HG03558 (cell line): ENCODE measurements at regions not wholly inside any gene's neighbourhood (a gene's known extent, or its start where the extent isn't known, plus 50 kb on each side); places are given as distances from the start of the nearest gene placed in this dataset.

Source experiments
- ATAC-seq: cut with Tn5 transposase; IDR thresholded peaks from one replicate; pipeline ENCODE4 v1.9.1; 2021; ENCODE audit warnings: moderate number of reproducible peaks; ENCODE audit not compliant: unreplicated experiment; ENCODE audit errors: extremely low read depth

DNA sequence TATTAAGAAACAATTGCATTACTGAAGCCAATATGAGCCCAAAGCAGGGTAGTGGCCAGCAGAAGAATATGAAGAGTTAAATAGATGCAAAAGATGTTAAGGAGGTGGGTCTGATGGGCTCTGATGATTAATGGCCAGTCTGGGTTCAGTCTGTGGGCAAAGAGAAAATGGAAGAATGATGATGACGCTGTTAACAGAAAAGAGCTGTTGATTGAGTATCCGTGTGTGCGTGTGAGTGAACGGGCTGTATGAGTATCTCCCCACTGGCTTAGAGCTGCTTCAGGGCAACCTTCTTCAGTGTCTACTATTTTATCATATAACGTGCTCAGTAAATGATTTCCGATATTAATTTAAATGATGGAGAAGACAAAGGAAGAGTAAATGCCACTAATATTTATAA lies 723.3 kb upstream of the MAP3K7 start:
- ATAC-seq: no peak

DNA sequence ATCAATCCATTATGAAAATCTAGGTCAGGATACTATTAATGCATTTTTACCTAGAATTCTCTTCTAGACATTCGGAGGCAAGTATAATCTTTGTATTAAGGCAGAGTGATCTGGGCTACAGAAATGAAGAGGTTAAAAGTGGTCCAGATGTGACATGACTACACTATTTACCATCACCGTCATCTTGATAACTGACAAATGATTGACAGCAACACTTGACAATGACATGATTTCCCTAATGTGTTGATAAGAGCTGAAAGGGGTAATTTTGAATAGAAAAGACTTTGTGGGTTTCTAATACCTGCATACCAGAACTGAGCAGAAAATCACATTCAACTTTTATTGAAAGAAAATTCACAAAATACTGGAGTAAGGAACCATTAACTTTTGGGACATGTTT lies 718.9 kb upstream of the MAP3K7 start:
- ATAC-seq: no peak

DNA sequence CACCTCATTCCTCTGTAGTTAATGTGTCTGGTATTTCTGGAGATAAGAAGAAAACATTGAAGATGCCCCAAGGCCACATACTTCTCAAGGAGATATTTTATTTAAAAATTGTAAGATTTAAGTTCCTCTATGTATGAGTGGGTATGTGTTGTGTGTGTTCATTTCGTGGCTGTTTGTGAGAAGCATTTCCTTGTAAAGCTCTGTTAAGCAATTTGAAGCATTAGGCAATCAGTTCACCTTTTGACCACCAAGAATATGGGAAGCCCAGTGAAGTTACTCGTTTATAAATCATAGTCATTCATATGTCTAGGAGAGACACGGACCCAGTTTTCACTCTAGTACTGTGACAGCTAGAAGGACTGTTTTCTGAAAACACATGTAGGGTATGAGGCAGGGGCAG lies 717.6 kb upstream of the MAP3K7 start:
- no peak for ATAC-seq

DNA sequence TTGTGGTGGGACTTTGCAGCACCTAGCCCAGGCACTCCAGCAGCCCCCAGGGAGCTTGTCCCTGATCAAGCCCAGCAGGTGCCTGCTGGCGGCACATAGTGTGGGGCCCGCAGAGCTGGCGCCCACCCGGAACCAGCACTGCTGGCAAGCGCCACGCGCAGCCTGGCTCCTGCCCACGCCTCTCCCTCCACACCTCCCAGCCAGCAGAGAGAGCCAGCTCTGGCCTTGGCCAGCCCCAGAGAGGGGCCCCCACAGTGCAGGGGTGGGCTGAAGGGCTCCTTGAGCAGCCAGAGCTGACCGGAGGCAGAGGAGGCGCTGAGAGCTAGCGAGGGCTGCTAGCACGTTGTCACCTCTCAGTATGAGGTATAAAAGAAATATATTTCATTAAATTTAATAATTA lies 716.5 kb upstream of the MAP3K7 start:
- ATAC-seq: no peak

DNA sequence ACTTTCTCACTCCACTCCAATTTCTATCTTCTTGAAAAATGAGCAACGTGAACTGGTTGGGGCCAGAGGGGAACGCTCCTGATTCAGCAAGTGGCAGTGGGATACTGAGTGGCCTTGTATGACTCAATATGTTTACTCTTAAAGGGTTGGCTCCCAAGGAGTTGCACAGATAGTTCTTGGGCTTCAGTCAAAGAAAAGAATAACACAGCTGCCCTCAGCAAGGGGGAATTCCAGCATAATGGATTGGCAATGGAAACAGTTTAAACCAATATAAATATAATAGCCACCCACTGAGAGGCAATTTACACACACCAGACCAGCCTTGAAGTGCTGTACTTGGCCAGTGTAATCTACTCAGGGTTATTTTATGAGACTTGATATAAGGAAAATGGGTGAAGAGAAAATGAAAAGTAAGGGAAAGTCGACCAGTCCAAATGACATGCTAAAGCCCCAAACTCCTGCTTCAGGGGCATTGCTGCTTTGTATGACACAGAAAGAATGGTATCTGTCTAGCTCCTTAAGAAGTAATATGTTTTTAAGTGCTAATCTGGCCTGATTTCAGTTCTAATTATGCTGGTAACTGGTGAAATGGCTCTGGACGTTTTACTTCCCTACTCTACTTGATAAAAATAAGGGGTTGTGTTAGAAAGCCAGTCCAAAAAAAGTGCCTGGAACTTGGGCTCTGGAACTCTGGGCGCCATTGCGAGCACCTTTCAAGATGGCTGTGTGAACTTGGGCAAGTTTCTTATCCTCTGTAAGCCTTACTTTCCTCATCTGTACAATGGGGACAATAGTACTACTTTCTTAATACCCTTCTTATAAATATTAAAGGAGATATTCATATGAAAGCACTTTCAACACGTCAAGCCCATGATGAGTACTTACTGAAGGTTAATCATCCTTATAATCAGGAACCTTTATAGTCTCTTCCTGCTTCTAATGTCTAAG lies 712.9 kb upstream of the MAP3K7 start:
- ATAC-seq: no peak

DNA sequence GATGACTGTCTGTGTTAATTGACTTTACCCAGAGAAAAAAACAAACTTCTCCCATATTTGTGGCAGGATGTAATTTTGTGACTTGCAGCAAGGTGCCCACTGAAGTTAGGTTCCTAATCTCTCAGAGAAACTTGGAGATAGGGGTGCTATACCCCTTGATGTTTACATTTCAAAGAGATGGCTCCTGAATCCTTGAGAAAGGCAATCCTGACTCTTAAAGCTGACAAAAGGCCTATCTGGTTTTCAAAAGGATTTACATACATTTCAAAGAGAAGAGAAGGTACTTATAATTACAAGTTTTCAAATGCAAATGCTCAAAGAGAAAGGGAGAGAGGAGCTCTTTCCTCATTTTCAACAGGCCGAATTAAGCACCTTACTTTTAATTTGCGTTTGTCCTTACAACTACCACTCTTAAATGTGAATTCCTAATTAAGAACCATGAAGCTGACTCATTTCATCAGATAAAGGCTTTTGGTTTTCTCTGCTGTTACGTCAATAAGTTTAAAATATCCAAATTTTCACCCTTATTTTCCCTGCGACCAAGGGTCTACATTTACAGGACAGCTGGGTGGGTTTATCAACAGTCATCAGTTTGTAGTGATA lies 711.8 kb upstream of the MAP3K7 start:
- ATAC-seq: no peak

DNA sequence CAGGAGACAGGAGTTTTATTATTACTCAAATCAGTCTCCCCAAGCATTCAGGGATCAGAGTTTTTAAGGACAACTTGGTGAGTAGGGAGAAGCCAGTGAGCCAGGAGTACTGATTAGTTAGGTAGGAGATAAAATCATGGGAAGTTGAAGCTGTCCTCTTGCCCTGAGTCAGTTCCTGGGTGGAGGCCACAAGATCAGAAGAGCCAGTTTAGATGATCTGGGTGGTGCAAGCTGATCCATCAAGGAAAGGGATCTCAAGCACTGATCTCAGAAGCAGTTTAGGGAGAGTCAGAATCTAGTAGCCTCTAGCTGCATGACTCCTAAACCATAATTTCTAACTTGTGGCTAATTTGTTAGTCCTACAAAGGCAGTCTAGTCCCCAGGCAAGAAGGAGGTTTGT lies 706.5 kb upstream of the MAP3K7 start:
- ATAC-seq: no peak

DNA sequence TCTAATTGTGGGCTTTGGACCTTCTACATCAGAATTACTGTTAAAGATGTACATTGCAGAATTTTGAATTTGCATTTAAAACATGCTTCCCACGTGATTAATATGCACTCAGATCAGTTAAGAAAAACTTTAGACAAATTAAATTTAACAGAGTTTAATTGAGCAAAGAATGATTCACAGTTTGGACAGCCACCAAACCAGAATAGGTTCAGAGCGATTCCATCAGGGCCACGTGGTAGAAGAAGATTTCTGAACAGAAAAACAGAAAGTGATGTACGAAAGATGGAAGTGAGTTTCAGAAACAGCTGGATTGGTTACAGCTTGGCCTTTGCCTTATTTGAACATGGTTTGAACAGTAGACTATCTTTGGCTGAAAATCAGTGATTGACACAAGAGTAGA lies 704.2 kb upstream of the MAP3K7 start:
- ATAC-seq: no peak

DNA sequence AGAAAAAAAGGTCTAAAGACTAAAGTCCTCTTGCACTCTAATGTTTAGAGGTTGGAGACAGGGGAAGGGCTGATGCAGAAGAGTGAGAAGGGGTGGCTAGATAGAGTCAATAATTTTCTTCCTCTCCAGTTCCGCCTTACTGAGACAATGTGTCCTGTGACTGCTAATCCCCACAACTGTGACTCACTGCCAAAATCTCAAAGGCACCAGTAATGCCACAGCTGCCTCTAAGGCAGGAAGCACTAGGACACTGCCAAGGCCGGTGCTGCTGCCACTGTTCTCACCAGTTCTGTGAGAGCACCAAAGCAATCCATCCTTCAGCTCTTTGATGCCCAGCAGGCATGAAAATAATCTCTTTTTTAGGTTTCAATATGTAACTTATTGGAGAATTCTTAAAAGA lies 701.9 kb upstream of the MAP3K7 start:
- no peak for ATAC-seq

DNA sequence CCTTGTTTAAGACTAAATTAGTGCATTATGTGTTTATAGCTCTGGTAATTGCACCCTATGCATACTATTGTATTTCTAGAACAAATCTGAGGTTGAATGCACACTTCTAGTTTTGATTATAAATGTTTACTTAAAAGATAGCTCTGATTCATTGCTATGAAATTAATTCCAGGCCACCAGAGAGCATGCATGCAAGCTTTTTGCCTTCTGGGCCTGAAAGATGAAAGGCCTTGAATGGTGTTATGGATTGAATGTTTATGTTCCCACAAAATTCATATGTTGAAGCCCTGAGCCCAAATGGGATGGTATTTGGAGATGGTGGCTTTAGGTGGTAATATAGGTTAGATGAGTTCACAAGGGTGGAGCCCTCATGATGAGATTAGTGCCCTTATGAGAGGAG lies 695.0 kb upstream of the MAP3K7 start:
- ATAC-seq: no peak

DNA sequence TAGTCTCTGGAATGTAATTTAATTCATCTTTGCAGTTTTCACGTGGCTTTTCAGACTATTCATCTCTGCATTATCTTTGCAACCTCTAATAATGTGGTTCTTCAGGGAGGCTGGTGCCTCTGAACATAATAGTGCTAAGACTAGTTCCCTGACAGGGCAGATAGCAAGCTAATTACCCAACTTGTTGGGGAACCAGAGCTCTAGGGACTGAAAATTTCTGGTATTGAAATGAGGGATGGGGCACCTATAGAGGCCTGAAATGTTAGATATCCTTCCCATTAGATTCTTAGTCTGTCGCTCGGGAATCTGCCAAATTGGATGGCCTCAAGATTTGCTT lies 693.6 kb upstream of the MAP3K7 start:
- no peak for ATAC-seq

DNA sequence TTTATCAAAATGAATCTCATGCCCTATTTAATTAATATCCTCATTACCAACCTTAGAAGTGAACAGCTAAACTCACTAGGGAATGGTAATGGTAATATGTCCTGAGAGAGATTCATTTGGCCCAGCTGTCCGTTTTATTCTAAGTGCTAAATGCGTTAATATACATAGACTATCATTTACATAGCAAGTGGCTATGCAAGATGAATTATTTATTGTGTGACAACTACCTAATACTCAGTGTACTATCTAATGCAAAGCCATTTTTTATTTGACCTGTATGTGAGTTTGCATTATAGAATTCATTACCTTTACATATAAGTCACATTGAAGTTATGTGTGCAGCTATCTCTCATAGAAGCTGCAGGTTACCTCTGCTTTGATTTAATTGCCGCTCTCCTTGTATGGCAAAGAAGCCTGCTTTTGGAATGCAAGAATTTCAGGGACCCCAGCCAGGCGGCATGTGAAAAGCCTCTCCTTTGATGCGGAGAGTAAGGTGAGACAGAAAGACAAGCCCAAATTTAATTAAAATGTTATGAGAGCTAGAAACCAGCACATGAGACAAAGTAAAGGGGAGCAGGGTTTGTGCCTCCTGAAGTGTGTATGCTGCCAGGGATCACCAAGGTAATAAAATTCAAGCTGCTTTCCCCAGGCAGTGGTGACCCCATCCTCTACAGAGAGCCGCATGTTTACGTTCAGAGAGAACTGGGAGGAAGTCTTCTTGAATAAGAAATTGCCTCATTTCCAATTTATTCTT lies 693.0 kb upstream of the MAP3K7 start:
- ATAC-seq: no peak

DNA sequence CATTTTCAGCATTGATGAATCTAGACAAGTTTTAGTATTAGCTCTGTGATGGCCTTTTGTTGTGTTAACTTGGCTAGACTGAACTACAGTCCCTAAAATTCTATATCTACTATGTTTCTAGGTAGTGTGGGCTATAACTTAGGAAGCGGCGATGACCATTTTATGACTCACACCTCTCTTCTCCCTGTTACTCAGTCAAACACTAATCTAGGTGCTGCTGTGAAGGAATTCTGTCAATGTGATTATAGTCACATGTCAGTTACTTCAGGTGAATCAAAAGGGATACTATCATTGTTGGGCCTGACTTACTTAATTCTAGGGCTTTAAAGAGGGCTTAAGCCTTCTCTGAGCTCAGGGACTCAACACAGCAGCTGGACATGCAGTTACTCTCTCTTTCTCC lies 691.5 kb upstream of the MAP3K7 start:
- no peak for ATAC-seq

DNA sequence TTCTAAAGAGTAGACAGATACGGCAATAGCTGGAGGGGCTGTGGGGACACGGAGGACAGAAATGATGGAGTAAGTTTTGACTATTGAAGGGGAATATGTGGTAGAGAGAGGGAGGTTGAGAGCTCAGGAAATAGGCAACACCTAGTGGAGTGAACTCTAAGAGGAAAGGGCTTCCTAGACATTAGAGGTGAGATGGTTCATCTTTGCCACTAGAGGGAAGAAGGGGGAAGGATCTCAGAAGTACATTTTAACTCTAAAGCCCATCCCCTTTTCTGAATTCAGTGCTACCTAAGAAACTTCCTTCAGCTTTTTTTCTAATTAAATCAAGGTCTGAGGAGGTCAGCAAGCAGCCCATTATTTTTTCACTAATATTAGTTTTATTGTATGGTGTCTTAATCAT lies 689.4 kb upstream of the MAP3K7 start:
- no peak for ATAC-seq

DNA sequence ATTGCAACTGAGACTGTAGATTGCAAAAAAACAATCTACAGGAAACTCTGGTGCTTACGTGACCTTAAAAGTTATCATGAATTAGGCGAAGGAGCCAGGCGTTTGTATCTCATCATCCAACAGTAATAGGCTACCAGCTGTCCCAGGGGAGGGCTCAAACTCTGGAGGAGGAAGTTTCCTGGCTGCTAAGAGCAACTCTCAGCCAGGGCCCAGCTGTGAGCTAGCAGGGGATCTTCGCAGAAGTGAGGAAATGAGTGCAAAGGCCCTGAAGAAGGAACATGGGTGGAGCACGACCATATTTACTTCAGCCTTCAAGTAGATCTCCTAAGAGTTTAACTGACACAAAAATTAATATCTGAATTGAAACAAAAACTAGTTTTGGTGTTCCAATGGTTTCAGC lies 686.9 kb upstream of the MAP3K7 start:
- no peak for ATAC-seq

DNA sequence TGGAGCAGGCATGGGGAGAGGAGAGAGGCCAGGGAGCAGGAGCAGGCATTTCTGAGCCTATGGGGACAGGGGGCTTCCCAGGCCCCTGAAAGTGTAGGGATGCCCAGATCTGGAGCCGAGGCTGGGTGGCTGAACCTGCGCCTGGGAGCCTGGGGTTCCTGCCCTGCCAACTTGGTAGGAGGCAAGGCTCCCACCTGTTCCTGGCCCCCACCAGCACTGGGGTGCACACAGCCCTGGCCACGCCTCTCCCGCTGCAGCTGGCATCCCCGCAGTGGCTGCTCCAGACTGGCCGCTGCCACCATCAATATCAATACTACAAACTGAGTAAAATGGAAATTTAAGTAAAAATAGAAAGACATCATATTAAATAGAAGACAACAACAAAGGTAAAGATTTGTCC lies 684.9 kb upstream of the MAP3K7 start:
- ATAC-seq: no peak

DNA sequence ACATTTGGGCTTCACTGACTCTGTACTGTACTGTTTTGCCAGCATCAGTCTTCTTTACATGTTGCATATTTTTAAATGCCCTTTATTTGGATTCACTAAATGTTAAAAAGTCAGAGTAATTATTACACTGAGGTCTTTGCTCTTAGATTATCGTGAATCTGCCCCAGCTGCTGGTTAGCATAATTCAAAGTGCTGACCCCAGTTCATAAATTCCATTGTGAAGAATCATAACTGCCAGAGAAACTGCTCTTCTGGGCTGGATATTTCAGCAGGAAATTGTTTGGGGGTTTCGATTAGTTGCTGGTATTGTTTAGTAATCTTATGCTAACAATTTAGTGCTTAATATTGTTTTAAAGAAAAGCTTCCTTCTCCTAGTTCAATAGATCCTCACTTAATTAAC lies 682.1 kb upstream of the MAP3K7 start:
- no peak for ATAC-seq

DNA sequence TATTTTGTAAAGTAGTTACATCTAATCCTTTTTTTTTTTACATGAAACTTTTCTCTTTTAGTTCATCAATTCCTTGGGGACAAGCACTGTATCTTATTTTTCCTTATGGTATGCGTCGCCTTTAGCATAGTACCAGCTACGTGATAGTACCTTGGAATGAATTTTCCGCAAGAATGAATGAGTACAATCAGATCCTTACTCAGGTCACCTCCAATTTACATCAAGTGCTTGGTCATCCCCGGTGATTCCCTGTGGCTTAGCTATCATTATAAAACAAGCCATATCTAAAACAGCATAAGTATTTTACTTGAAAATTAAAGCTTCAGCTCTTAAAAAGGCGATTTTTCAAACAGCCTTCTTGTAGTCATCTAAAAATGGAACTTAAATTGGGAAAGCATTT lies 680.4 kb upstream of the MAP3K7 start:
- ATAC-seq: no peak

DNA sequence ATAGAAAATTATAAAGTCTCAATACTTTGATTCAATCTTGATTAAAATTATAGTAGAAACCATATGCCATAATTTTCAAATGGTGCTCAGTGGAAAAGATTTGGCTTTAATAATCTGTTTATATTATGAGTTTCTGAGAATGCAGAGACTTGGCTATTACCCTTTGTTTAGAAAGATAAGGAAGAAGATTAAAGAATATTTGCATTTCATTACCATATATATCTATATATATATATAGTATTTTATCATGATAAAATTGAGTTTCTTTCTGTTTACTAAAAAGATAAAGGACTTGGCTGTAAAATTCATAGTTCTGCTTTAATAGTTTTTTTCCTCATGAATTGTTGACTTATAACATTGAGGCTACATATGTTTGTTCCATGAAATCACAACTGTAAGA lies 679.3 kb upstream of the MAP3K7 start:
- ATAC-seq: no peak

DNA sequence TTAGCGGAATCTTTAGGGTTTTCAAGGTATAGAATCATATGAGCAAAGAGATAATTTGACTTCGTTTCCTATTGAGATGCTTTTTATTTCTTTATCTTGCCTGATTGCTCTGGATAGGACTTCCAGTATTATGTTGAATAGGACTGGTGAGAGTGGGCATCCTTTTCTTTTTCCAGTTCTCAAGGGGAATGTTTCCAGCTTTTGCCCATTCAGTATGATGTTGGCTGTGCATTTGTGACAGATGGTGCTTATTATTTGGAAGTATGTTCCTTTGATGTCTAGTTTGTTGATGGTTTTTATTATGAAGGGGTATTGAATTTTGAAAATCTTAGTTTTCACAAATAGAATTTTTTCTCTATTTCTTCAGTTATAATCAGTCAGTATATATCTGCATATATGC lies 656.6 kb upstream of the MAP3K7 start:
- ATAC-seq: no peak

DNA sequence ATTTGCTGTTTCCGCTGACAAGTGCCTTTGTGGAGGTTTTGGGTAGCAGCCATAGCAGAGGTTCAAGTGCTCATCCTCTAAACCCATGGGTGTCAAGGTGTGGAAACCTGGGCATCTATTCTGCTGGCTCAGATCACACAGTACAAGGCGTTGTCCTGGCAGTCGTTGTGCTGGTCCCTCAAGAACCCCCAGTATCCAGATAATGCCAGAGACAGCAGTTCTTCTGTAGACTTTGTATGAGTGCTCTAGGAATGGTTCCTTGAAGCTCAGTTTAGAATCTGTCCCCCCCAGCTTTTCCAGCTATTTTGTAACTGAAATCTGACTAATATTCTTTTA lies 655.7 kb upstream of the MAP3K7 start:
- no peak for ATAC-seq
